Right renal pelvis (tissue), 4 donors: ENCODE measurements at regions not wholly inside any gene's neighbourhood (a gene's known extent, or its start where the extent isn't known, plus 50 kb on each side); places are given as distances from the start of the nearest gene placed in this dataset.
"Not testable (repeated sequence)": the region's sequence is repeated elsewhere in the genome, so short reads cannot be mapped to it uniquely, and the experiment has no call there.

Experiments used
- DNase-seq, 4 donors: peaks; one replicate each; pipeline ENCODE4 v3.0.0-alpha.2; 2013; ENCODE audit warnings: low read depth in 4 of 4, low spot score in 3 of 4, missing footprints in 1 of 4

DNA sequence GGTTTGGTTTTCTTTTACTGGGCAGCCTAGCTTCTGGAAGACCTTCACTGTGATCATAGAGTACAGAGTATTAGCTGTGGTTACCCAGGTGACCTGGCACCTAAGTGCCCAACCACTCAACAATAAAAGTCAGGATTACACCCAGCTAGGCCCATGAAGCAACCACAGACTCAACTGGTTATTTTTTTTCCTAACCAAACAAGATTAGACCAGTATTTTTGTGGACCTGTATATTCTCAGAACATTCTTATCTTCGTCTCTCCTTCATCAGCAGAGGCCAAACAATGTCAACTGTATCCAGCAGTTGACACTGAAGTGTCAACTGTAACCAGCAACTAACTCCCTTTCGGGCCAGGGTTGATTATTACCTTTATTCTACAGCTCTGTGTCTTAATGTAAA, 289.2 kb upstream of the SLC39A10 start:
- DNase-seq = no peak

DNA sequence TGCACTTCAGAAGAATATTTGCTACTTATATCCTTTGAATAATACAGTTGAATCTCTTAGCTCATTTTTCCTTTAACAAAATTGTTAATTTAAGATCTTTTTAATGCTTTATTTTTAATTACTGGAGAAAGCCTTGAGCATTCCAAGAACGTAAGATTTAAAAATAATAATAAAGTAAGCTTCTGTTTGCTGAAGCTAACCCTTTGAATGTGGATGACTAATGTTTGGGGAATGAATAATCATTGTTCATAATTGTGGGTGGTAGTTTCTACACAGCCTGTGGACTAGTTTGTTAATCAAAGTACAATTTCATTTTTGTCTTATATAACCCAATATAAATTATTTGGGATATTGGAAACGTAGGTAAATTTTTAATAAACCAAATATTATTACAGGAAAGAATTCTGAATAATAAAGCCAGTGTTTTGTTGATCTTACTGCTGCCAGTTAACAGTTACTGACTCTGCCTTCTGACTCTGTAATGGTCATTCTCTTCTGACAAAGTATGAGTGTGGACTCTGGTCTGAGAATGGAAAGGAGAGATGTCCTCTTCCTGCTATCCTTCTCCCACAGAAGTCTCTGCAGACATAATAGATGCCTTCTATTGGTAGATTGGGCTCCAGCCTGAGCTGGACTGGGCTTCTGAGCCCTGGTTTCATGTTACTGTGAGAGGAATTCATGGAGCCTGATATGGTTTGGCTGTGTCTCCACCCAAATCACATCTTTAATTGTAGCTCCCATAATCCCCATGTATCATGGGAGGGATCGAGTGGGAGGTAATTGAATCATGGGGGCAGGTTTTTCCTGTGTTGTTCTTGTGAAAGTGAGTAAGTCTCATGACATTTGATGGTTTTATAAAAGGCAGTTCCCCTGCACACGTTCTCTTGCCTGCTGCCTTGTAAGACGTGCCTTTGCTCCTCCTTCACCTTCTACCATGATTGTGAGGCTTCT, 292.7 kb upstream of the SLC39A10 start:
- no peak for DNase-seq

DNA sequence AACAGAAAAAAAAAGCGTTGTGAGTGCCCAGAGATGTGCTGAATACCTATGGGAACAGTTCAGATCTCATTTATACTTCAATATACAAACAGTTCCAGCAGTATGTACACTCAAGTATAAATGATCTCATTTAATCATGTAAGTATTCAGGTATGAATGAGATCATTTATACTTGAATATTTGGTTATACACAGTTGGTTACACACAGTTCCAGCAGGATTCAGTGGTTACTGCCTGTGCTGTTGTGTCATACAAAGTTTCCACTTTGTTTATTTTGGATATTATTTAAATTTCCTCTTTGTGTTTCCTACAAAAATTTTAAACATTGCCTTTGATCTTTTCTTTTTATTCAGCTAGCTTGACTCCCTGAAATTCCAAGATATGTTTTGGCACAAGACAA, 293.5 kb upstream of the SLC39A10 start:
- no peak for DNase-seq

DNA sequence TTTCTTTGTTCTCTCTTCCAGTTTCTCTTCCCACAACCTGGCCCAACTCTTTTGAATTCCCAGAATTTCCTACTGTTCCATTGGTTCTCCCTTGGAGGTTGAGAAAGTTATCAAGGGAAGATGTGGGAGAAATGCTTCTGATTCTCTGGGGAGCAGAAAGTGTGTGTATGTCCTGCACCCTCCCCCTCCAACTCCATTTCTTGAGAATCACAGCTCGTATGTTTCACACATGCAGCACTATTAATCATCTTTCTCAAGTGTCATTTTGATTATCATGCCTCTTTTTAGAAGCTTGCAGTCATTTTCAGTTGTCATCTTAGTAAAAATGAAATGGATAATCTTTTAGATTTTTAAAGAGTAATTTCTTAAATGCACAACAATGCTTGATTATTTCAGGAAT, 296.8 kb upstream of the SLC39A10 start:
- DNase-seq = no peak

DNA sequence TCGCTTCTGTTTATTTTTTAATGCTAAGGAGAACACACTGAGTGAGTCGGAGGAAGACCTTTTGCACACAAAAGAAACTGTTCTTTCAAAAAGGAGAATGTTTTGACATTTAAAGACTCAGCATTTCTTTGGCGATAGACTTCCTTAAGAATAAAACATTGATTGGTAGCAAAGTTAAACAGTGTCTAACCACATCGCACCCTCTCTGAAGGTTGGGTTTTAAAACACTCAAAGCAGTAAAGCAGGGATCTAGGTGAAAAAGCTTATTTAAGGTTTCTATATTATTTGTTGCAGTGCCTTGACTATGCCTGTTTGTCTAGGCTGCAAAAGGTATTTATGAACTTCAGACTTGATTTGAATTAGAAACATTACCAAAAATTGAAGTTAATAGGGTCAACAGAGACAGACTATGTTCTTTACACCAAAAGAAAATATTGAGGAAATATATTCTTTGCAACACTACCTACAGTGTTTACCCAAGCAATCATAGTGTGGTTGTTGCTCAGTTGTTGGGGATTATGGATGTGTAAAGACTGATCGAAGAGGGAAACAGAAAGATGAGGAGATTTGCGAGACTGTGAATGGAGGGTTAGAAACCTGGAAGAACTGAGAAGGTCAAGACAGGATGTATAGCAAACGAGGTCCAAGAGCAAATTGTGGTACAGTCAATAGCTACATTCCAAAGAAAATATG, 297.8 kb upstream of the SLC39A10 start:
- no peak for DNase-seq

DNA sequence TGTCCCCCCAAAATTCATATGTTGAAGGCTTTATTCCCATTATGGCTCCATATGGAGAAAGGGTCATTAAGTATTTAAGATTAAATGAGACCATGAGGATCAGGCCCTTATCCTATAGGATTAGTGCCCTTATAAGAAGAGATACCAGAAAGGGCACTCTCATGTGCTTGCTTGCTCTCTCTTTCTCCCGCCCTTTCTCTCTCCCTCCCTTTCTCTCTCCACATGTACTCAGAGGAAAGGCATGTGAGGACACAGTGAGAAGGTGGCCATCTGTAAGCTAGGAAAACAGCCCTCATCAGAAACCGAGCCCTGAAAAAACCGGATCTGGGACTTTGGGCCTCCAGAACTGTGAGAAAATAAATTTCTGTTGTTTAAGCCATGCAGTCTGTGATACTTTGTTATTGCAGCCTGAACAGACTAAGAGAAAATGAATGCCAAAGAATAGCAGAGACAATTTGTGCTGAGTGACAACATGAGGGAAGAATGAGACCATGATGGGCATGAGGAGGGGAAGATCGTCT, 300.0 kb upstream of the SLC39A10 start:
- no peak for DNase-seq

DNA sequence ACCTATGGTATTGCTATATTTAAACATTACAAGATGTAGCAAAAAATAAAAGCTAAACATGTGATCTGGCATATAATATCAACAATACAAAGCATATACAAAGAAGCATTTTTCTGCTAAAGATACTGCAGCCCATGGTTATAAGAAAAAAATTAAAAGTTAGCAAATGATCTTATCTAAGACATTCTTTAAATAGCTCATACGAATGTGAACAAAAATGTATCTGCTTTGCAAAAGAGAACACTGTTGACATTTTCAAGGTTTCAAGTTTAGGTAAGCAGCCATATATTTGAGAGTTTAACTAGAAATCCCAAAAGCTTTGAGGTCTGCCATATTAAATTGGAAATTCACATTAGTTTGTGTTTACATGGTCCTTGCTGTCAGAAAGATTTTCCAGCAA, 301.0 kb upstream of the SLC39A10 start:
- no peak for DNase-seq

DNA sequence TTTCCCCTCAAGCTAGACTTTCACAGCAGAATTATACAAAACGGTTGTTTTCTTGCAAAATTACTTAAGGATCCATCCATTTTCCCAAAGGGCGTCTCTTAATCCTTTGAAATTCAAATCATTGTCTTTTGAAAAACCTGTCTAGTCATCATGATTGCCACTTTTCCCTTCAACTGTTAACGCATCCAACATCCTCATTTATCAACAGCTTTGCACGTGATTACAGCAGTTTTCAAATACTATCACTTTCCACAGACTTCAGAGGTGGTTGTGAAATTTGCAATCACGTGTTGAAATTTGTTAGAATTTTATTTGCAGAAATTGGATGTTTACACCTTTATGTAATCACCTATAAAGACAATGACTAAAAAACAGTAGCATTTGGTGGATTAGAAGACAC, 304.4 kb upstream of the SLC39A10 start:
- no peak for DNase-seq

DNA sequence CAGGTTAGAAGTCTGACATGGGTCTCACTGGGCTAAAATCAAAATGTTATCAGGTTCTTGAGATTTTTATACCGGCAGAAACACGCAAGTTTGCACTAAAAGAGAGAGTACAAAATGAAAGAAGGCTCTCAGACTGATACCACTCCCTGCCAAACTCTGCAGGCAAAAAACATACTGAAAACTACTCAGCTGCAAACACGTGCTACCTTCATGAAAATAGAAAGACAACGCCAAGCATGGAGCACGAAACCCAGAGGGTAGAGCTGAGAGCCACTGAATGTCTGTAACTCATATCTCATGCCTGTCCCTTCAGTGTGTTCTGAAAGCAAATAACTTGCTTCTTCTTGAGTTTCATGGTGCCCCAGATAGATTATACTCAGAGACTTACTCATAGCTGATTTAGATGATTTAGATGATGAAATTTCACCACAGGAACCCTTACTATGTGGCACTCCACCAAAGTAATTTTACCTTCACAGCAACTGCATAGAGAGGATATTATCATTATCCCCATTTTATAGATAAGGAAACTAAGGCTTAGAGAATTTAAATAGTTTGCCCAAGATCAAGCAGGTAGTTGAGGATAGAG, 313.0 kb upstream of the SLC39A10 start:
- no peak for DNase-seq

DNA sequence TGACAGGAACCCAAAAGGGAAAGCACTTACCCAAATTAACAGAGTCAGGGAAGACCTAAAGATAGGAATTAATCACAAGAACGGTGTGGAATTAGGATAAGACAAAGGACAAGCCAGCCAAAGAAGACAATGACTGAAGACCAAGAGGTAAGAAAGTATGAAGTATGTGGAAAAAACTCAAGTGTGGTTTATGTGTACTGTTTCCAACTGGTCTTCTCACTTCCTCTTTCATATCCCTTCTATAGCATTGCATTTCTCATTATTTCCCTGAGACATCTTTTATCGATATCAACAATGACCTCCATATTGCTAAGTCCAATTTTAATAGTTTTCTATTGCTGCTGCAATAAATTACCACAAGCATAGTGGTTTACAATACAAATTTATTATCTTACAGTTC, 313.5 kb upstream of the SLC39A10 start:
- DNase-seq = no peak

DNA sequence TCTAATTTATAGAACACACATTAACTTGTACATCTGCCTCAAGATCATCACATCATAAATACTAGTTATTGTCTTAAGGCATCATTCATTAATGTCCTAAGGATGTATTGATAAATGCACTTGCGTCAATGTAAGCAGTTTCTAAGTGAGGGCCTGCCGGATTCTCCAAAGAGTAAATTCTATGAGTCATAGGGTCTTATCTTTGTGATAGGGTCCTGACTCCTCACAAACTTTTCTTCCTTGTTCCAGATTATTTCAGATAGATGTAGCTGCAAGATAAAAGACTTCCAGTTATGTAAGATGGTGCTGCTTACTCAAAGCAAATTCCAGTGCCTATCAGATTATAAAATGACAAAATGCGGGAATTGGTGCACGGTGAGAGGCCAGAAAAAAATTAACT, 315.0 kb upstream of the SLC39A10 start:
- no peak for DNase-seq

DNA sequence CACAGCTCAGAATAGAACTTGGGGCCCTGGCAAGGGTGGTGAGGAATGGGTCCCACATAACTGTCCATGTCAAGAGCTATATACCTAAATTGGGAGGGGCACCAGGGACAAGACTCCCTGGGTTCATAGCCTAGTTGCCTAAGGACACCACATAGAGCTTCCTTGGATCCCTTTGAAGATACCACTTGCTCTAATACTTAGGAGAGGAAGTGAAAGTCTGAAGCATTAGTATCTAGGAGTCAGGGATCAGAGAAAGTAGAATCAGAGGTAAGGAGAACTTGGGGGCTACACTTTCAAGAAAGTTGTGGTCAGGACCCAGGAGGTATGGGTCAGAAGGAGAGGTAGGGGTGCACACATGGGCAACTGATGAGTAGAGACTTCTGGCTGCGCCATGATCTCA, 318.2 kb upstream of the SLC39A10 start:
- no peak for DNase-seq

DNA sequence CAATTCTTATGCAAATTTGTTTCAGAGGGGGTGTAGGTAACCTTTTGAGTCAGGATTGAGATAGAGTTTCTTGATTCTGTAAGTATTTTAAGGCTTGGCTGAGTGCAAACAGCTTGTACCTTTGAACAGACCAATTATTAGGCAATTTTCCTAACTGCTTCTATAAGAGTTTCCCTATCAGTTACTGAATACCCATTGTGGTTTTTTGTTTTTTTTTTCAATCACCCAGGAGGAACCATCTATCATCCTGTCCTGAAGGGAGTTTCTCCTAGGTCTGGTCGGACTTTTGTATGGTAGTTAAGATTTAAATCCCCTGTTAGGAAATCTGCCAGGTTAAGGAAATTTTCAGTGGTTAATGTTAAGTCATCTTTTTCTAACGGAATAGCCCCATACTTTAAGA, 319.4 kb upstream of the SLC39A10 start:
- DNase-seq = no peak

DNA sequence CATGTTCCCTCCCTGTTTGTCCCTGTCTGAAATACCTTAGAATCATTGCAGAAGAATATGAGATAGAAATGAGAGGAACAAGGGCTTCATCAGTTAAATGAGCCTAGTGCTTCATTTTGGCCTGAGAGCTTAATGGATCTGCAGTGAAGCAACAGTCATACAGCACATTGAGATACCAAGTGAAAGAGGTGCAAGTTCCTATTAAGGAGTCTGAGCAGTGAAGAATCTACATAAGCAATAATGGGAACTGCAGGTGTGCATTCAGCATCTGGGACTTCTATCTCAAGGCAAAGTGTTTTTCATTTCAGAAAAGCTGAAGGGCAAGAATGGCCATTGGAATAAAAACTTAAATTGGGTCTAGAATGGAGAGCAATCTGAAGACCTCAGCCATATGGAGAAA, 323.2 kb upstream of the SLC39A10 start:
- DNase-seq = no peak

DNA sequence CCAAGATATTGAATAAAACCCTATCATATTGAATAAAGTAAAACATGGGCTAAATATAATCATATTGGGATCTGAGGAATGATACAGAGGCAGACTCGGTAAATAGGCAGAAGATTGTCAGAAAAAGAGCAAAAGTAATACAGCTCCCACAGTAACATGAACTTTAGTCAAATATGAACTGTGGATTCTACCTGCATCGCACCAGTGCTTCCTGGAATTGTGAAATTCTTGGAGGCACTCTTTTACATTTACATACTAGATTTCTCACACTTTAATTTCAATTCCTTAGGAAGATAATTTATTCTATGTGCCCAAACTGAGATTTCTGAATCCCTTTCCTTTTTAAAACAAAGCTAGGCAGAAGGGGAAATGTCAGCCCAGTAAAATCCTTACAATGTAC, 325.1 kb upstream of the SLC39A10 start:
- DNase-seq = no peak

DNA sequence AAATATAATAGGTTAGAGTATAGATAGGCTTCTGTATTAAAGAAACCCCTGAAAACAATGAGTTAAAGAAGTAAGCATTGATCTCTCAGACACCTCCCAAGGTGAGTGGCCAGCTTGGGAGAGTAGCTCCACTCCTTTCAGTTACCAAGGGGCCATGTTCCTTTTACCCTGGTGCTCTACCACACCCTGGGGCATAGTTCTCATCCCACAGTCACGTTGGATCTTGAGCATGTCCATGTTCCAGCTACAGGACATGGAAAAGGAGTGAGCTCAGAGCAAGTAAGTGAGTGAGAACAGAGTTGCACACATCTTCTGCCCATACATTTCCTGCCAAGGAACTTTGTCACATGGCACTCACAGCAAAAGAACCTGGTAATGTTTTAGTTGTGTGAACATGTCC, 325.9 kb upstream of the SLC39A10 start:
- no peak for DNase-seq

DNA sequence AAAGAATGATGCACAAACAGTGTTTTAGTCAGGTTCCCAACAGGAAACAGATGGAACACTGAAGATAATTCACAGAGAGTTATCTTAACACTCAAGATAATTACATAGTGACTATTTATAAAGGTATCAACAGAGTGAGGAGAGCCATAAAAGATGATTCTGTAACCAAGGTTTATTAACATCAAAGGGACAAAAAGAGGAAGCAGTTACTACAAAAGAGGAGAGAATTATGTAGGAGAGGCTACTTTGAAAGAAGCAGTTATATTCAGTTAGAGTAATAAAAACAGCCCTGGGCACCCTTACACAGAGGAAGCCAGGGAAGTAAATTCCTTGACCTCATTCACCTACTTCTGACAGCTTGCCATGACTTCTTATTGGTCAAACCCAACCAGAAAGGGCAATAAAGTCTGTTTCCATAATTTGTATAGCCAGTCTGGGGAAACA, 326.5 kb upstream of the SLC39A10 start:
- no peak for DNase-seq

DNA sequence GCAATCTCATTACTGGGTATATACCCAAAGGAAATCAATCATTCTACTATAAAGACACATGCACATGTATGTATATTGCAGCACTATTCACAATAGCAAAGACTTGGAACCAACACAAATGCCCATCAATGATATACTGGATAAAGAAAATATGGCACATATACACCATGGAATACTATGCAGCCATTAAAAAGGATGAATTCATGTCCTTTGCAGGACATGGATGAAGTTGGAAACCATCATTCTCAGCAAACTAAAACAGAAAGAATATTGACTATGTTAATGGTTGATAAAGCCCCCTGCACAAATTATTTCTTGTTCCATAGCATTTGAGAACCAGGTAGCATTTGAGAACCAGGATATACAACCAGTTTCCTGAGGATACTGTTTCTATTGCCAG, 327.2 kb upstream of the SLC39A10 start:
- DNase-seq = not testable (repeated sequence)

DNA sequence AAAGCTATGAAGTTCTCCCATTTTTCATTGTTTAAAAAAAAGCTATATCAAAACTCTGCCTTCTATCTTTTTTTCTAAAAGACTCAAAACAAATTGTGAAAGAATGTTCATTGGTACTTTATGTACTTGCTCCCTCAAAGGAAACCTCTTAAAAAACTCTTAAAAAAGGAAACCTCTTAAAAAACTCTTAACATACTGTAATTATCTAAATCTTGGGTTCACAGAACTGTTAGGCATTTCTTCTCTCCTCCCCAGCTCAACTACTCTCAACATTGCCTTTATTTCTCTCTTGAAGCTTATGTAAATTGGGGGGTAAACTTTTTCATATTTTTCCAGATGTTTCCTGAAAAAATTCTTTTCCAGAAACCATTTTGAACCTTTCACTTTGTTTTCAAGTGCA, 330.5 kb upstream of the SLC39A10 start:
- no peak for DNase-seq

DNA sequence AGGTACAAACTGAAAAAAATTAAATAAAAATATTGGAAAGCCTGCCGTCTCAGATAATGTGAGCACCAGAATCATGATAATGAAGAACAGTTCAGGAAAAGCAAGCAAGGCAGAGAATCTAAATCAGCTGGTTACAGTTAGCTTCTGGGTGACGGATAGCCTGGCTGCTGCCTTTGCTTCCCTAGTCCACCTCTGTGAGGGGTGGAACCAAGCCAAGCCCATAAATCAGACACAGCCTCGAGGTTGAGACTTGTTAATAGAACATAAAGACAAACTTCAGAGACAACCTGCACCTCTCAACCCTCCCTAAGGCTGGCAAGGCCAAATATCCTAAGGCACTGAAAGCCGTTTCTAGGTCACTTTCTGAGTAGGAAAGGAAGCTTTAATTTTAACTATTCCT, 334.7 kb upstream of the SLC39A10 start:
- peak in 3 of 4 donors; percentile 12 to 25 (median 18) for DNase-seq

DNA sequence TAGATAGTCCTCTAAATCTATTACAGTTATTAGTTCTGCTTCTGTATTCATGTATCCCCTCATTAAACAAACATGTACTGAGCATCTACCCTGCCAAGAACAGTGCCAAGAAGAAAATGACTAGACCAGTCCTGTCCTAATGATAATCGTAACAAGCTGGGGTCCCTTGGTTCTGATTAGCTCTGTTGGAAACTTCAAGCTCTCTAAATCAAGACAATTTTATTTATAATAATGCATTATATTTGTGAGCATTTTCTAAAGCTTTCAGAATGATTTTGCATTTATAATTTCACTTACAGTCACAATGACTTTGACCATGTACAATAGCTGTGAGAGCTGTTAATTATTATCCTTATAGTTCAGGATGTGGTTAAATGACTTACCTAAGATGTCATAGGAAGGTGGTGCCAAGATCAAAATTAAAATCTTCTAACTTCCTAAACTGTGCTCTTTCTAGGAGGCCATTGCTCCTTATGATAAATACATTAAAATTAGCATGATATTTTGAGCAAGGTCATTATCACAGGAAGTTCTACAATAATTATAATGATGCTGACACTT, 336.5 kb upstream of the SLC39A10 start:
- DNase-seq = no peak
